ENCODE measurements at regions not wholly inside any gene's neighbourhood (a gene's known extent, or its start where the extent isn't known, plus 50 kb on each side); places are given as distances from the start of the nearest gene placed in this dataset.

GRCh38 chr7:142519079-142520078, 229.9 kb upstream of the PRSS1 start:
- TF ChIP-seq EZH2 (IDR thresholded peaks at IDR 0.05) (no peak), POLR2AphosphoS5 (IDR thresholded peaks at IDR 0.05; ENCODE audit: borderline replicate concordance, low read depth, low read length) (no peak), FOXP2 (optimal IDR thresholded peaks at IDR 0.05; ENCODE audit: control extremely low read depth, extremely low read length, insufficient read depth) (no peak)

Data from SK-N-MC (cell line).